ENCODE measurements at regions not wholly inside any gene's neighbourhood (a gene's known extent, or its start where the extent isn't known, plus 50 kb on each side); places are given as distances from the start of the nearest gene placed in this dataset.
A peak's percentile ranks its signal among the peaks of the same experiment; 100 is the strongest.

GRCh38 chr14:43754838-43755237, 752.2 kb downstream of the FSCB start:
- BruUV-seq (replicated peaks): no TSS peak

GRCh38 chr14:43745746-43746145, 761.3 kb downstream of the FSCB start:
- Histone ChIP-seq H3K27me3 (ENCODE audit: low read length) (0 out of 2 replicates have a peak, but pooled peaks cover 7% of the 10 kb centered on the region), H3K79me2 (ENCODE audit: low read length) (no peaks in the 10 kb centered on the region), H3K9me2 (replicated peaks; ENCODE audit: low read length) (no peaks in the 10 kb centered on the region), H3K36me3 (ENCODE audit: low read depth, low read length) (no peaks in the 10 kb centered on the region), H3F3A (ENCODE audit: low read length, unreplicated experiment) (no peaks in the 10 kb centered on the region), H3K9me3 (ENCODE audit: low read length) (no peaks in the 10 kb centered on the region), H4K20me1 (ENCODE audit: low read length) (no peaks in the 10 kb centered on the region), H2AFZ (ENCODE audit: low read length) (no peak overlapping the region), H3K9ac (ENCODE audit: low read length) (no peak overlapping the region), H3K4me3 (ENCODE audit: low read length) (no peak overlapping the region), H3K4me1 (ENCODE audit: insufficient read depth, low read length) (no peaks in the 10 kb centered on the region), H3K4me2 (ENCODE audit: low read length) (no peak overlapping the region), H3K27ac (ENCODE audit: low read length) (no peak overlapping the region)
- intact Hi-C loops (cut with micrococcal nuclease): no loop called here
- ChIA-PET CTCF (no interaction called here), POLR2A (ENCODE audit: unreplicated experiment) (no interaction called here)
- peak; percentile 43 for ATAC-seq
- BruUV-seq (replicated peaks): no TSS peak
- peak; percentile 22 for DNase-seq
- TF ChIP-seq EZH2 (IDR thresholded peaks at IDR 0.05; ENCODE audit: low read length, unreplicated experiment): no peak
- TF ChIP-seq CTCF (conservative IDR thresholded peaks at IDR 0.05; ENCODE audit: low read depth, low read length): no peak
- no peak for TF ChIP-seq EZH2phosphoT487 (IDR thresholded peaks at IDR 0.05; ENCODE audit: borderline replicate concordance, low read length)

More at GRCh38 chr14:43754838-43755237, 752.2 kb downstream of the FSCB start:
- ATAC-seq (no peak), DNase-seq (no peak)
- H3K27ac ChIP-seq (ENCODE audit: low read length): no peak overlapping the region
- CTCF ChIA-PET: no interaction called here
- H3F3A ChIP-seq (ENCODE audit: low read length, unreplicated experiment): no peaks in the 10 kb centered on the region
- H3K36me3 ChIP-seq (ENCODE audit: low read depth, low read length): no peaks in the 10 kb centered on the region
- no peaks in the 10 kb centered on the region for H3K4me1 ChIP-seq (ENCODE audit: insufficient read depth, low read length)
- no peak overlapping the region for H3K4me2 ChIP-seq (ENCODE audit: low read length)
- H3K9me3 ChIP-seq (ENCODE audit: low read length): no peaks in the 10 kb centered on the region
- no peaks in the 10 kb centered on the region for H3K9me2 ChIP-seq (replicated peaks; ENCODE audit: low read length)
- intact Hi-C loops (cut with micrococcal nuclease): no loop called here
- H2AFZ ChIP-seq (ENCODE audit: low read length): no peak overlapping the region
- no peak overlapping the region for H3K4me3 ChIP-seq (ENCODE audit: low read length)
- no peaks in the 10 kb centered on the region for H3K79me2 ChIP-seq (ENCODE audit: low read length)
- TF ChIP-seq EZH2phosphoT487 (IDR thresholded peaks at IDR 0.05; ENCODE audit: borderline replicate concordance, low read length): no peak
- TF ChIP-seq CTCF (conservative IDR thresholded peaks at IDR 0.05; ENCODE audit: low read depth, low read length): no peak
- TF ChIP-seq EZH2 (IDR thresholded peaks at IDR 0.05; ENCODE audit: low read length, unreplicated experiment): no peak
- H4K20me1 ChIP-seq (ENCODE audit: low read length): no peaks in the 10 kb centered on the region
- POLR2A ChIA-PET (ENCODE audit: unreplicated experiment): interaction anchor here (0.7 kb wide), 1 partner anchor 875 kb away, joined by 3 read pairs; no protein-coding TSS in a partner anchor
- no peaks in the 10 kb centered on the region for H3K27me3 ChIP-seq (ENCODE audit: low read length)
- H3K9ac ChIP-seq (ENCODE audit: low read length): no peak overlapping the region

- DNase-seq (no peak), ATAC-seq (no peak)
- intact Hi-C loops (cut with micrococcal nuclease): no loop called here
- no peak overlapping the region for H3K4me3 ChIP-seq (ENCODE audit: low read length)
- no peaks in the 10 kb centered on the region for H4K20me1 ChIP-seq (ENCODE audit: low read length)
- CTCF ChIA-PET: no interaction called here
- POLR2A ChIA-PET (ENCODE audit: unreplicated experiment): no interaction called here
- H3K27ac ChIP-seq (ENCODE audit: low read length): no peak overlapping the region
- H3K4me1 ChIP-seq (ENCODE audit: insufficient read depth, low read length): no peaks in the 10 kb centered on the region
- TF ChIP-seq CTCF (conservative IDR thresholded peaks at IDR 0.05; ENCODE audit: low read depth, low read length): no peak
- no peak for TF ChIP-seq EZH2phosphoT487 (IDR thresholded peaks at IDR 0.05; ENCODE audit: borderline replicate concordance, low read length)
- no peak for TF ChIP-seq EZH2 (IDR thresholded peaks at IDR 0.05; ENCODE audit: low read length, unreplicated experiment)
- no peaks in the 10 kb centered on the region for H3F3A ChIP-seq (ENCODE audit: low read length, unreplicated experiment)
- no peaks in the 10 kb centered on the region for H3K9me2 ChIP-seq (replicated peaks; ENCODE audit: low read length)
- no TSS peak for BruUV-seq (replicated peaks)
- no peaks in the 10 kb centered on the region for H3K27me3 ChIP-seq (ENCODE audit: low read length)
- no peak overlapping the region for H2AFZ ChIP-seq (ENCODE audit: low read length)
- H3K36me3 ChIP-seq (ENCODE audit: low read depth, low read length): no peaks in the 10 kb centered on the region
- H3K4me2 ChIP-seq (ENCODE audit: low read length): no peak overlapping the region
- H3K9ac ChIP-seq (ENCODE audit: low read length): no peak overlapping the region
- no peaks in the 10 kb centered on the region for H3K9me3 ChIP-seq (ENCODE audit: low read length)
- H3K79me2 ChIP-seq (ENCODE audit: low read length): no peaks in the 10 kb centered on the region
These were observed 771.2 kb downstream of the FSCB start for GRCh38 chr14:43735932-43736331.

All from PC-3 (cell line).